Medulla oblongata (tissue), 1 donor: ENCODE measurements at regions not wholly inside any gene's neighbourhood (a gene's known extent, or its start where the extent isn't known, plus 50 kb on each side); places are given as distances from the start of the nearest gene placed in this dataset.

ENCODE experiments used
- DNase-seq: peaks from one replicate; pipeline ENCODE4 v3.0.0-alpha.2; 2015; ENCODE audit errors: extremely low spot score

DNA sequence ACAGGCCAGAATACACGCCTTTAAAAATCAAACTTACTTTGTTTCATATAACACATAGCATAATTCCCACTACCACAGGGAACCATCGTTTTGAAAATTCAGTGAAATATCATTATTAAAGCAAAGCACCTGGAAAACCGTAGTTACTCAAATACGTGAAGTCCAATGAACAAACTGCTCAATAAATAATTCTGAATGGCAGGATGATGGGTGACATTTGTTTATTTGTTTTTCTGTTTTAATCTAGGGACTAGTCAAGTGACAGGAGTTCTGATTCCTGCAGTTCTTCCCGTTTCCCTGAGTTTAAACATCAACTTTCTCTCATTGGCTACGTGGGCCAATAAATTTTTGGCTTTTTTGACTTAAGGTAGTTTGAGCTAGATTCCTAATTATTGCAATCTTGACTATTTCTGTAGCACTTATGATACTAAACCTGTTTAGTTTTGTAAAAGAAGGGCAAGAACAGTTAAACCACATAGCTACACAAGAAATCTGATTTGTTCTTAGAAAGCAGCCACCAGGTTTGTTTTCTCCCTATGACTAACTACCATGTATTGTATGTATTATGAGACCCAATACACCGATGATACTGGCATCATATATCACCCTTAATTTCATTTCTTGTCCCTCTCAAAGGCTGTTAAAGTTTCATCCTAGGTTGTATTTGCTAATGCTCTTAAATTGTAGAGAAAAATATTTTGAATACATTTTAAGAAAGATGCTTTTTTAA lies 411.2 kb downstream of the SHQ1 start:
- no peak for DNase-seq

DNA sequence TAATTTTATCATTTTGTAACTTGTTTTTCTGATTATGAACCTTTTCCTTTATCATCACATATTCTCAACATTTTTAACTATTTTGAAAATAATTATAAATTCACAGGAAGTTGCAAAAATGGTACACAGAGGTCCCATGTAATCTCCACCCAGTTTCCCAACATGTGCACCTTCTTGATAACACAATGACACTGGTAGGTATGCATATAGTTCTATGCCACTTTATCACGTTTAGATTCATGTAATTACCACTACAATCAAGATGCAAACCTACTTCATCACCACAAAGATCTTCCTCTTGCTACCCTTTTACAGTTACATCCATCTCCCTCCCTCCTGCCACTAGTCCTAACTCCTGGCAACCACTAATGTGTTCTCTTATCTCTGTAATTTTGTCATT lies 413.9 kb downstream of the SHQ1 start:
- DNase-seq: no peak

DNA sequence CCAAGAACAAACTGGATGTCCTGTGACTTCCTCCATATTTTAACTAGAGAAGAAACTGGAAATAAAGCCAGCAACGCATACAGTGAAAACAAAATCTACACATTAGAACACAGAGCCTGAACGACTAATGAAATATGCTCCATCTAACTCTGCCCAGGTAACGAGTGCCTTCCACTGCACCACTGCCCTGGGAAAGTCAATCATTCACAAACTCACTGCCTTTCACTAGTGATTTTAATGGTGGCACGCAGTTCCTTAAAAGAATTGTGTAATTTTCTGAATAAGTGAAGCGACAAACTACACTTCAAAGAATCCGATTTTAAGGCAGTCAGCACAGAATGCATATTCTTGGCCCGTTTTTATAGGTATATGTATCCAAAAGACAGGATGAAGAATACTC lies 416.0 kb downstream of the SHQ1 start:
- DNase-seq: no peak

GRCh38 chr3:72429589-72430353 lies 418.5 kb downstream of the SHQ1 start:
- no peak for DNase-seq

DNA sequence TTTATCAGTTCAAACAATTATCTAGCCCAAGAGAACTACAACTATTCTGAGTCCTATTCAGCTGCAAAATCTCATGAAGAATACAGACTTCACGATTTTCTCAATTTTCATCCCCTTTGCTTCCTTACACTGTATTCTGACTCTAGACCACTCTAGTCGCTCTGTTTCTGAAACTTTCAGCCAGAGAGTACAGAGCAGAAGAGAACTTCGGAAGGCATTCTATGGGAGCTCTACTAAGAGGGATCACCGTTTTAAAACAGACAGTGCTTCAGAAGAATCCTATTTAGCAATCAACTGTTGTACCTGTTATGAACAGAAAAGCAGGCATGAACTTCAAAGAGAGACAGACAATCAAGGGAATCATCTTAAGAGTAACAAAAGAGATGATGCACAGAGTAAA lies 419.4 kb downstream of the SHQ1 start:
- no peak for DNase-seq

DNA sequence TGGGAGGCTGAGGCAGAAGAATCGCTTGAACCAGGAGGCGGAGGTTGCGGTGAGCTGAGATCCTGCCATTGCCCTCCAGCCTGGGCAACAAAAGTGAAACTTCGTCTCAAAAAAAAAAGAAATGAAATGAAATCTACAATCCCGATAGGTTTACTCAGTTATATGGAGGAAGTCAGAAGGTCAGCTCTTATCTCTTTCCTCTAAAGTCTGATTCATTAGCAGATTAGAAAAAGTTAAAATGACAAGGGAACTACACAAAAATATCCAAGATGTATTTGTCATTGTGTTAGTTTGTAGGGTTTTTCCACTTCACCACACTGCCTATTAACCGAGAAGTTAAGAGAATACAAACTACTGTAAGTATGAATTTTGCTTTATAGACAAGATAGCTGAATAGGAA lies 420.6 kb downstream of the SHQ1 start:
- DNase-seq: no peak

DNA sequence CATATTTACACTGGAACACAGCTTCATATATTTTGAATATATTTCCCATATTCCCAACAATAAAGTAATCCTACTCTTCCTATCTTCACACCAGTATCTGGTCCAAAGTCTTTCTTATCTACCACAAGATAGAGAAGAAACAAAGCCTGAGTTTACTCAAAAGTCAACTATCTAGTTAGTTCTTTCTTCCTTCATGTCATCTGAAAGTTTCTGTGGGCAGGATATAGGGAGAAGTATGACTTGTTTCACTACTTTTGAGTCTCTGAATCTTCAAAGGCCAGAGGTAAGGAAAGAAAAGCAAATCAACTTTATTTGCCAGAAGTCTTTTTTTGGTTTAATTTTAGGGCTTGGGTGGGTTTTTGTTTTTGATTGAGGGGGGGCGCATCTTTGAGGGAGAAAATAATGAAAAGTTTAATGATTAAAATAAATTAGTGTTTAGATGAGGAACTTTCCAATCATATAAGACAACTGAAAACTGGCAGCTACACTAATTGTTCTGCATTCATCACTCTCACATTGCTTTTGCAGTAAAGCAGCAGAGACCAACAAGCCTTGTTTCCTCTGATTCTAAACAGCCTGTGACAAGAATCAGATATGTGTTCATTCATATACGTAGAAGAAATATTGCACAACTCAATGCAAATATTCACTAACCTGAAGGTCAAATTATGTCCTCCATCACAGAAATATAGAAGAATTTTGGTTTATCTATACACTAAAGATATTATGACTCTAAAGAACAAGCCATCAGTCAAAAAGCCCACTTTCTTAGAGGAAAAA lies 421.4 kb downstream of the SHQ1 start:
- DNase-seq: no peak

- DNase-seq: no peak
Observed at GRCh38 chr3:72423643-72424042, 424.6 kb downstream of the SHQ1 start.

DNA sequence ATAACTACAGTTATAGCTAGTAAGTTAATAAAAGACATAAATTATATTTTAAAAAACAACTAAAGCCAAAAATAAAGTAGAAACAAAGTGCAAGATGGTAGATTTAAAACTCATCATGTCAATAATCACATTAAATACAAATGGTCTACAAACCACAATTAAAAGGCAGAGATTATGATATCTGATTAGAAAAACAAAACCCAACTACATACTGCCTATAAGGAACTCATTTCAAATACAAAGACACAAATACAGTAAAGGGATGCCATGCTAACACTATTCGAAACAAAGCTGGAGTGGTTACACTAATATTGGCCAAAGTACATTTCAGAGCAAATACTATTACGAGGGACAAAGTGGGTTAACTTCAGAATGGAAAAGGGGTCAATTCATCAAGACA lies 426.5 kb downstream of the SHQ1 start:
- no peak for DNase-seq

GRCh38 chr3:72421126-72421525 lies 427.1 kb downstream of the SHQ1 start:
- no peak for DNase-seq

- no peak for DNase-seq
Observed at GRCh38 chr3:72418856-72419255, 429.4 kb downstream of the SHQ1 start.

- no peak for DNase-seq
Observed at GRCh38 chr3:72418244-72418643, 430.0 kb downstream of the SHQ1 start.

- no peak for DNase-seq
Observed at GRCh38 chr3:72414481-72415016, 433.7 kb downstream of the SHQ1 start.

DNA sequence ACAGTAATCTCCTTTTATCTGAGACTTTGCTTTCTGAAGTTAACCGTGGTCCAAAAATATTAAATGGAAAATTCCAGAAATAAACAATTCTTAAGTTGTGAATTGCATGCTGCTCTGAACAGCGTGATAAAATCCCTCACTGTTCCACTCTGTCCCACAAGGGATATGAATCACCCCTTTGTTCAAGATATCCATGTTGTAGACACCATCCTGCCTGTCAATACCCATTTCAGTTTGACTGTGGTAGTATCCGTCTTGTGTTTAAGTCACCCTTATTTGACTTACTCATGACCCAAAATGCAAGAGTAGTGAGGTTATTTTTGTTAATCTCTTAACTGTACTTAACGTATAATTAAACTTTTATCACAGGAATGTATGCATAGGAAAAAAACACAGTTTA lies 435.0 kb downstream of the SHQ1 start:
- peak; percentile 85 for DNase-seq

GRCh38 chr3:72412340-72412956 lies 435.8 kb downstream of the SHQ1 start:
- no peak for DNase-seq

GRCh38 chr3:72411843-72412242 lies 436.4 kb downstream of the SHQ1 start:
- DNase-seq: no peak

- DNase-seq: no peak
Observed at GRCh38 chr3:72411126-72411525, 437.1 kb downstream of the SHQ1 start.

GRCh38 chr3:72408983-72409779 lies 439.1 kb downstream of the SHQ1 start:
- no peak for DNase-seq

DNA sequence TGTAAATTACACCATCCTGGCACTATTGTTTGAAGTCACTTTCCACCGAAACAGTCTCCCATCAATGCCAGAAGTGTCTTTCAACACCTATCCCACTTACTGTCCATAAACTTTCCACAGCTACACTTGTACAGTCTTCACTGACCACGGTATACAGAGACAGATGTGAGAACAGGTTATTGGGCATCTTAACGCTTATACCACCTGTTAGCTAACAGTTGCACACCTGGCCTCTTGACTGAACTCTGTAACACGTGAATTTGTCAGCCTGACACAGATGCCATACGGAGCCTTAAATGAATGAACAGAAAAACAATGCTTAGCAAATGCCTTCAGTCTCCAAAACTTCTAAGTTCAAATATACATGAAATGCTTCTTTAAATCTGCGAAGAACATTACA lies 440.5 kb downstream of the SHQ1 start:
- DNase-seq: no peak

DNA sequence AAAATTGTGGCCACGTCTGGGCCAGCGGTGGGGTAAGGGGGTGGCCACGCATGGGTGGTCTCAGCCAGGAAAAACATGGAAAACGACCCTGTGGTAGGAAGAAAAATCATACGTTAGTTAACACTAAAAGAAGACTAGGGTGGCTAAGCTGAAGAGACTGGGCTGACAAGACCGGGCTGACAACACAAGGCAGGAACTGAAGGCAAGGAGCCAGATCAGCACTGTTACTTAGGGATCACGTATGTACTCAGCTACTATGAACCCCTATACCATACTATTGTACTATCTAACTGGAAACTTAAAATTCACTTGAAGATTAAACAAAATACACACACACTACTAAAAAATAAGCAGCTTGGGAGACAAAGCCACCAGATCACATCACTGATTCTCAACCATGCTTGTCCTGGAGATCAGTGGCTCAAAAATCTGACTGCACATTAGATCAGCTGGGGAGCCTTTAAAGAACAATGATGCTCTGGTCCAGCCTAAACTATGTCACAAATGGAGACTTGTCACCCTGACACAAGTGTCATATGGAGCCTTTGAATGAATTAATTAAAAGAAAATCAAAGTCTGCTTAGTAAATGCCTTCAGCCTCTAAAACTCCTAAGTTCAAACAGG lies 442.2 kb downstream of the SHQ1 start:
- DNase-seq: peak; percentile 70
